Gastrocnemius medialis (tissue), 4 donors: ENCODE measurements at regions not wholly inside any gene's neighbourhood (a gene's known extent, or its start where the extent isn't known, plus 50 kb on each side); places are given as distances from the start of the nearest gene placed in this dataset.

Source experiments
- POLR2A ChIP-seq, 2 donors: fragments of 450-650 bp; IDR thresholded peaks; one replicate each; pipeline ENCODE4 v1.6.1; 2017; ENCODE audit warnings: antibody characterized with exemption in 2 of 2, mild to moderate bottlenecking in 2 of 2, moderate library complexity in 2 of 2
- TF ChIP-seq, protein P1 (sequence below), 5 experiments: fragments of 450-650 bp in 3 of 5; fragments of 200-600 bp in 2 of 5; sonication (generic) in 2 of 5; IDR thresholded peaks in 4 of 5; conservative IDR thresholded peaks in 1 of 5; 1 replicate in 4 of 5; 2 replicates in 1 of 5; pipeline ENCODE4 v1.5.1; 2016 to 2019; ENCODE audit warnings: antibody characterized with exemption in 5 of 5, mild to moderate bottlenecking in 3 of 5, moderate library complexity in 3 of 5

DNA sequence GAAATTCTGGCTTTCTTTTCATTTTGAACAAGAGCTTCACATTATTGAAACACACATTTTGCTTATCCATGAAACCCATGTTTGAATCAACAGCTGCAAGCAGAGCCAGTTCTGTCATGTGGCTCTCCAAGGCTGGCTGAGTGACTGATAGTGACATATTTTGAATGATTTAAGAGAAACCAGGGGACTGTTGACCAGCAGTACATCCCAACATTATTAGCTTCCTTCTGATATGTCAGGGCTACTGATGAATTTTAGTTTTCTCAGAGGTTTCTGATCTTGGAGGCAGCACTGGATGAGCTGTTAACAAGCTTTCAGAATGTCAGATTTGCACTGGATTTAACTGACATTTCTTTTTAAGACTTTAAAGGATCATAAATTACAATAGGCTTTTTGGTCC, 74.6 kb upstream of the GRXCR1 start:
- TF ChIP-seq, protein P1, sequence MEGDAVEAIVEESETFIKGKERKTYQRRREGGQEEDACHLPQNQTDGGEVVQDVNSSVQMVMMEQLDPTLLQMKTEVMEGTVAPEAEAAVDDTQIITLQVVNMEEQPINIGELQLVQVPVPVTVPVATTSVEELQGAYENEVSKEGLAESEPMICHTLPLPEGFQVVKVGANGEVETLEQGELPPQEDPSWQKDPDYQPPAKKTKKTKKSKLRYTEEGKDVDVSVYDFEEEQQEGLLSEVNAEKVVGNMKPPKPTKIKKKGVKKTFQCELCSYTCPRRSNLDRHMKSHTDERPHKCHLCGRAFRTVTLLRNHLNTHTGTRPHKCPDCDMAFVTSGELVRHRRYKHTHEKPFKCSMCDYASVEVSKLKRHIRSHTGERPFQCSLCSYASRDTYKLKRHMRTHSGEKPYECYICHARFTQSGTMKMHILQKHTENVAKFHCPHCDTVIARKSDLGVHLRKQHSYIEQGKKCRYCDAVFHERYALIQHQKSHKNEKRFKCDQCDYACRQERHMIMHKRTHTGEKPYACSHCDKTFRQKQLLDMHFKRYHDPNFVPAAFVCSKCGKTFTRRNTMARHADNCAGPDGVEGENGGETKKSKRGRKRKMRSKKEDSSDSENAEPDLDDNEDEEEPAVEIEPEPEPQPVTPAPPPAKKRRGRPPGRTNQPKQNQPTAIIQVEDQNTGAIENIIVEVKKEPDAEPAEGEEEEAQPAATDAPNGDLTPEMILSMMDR (IDR thresholded peaks at IDR 0.05 in 4 of 5, conservative IDR thresholded peaks at IDR 0.05 in 1 of 5), result no peak
- no peak for TF ChIP-seq POLR2A (IDR thresholded peaks at IDR 0.05)
